NAMALWA (cell line): ENCODE measurements at regions not wholly inside any gene's neighbourhood (a gene's known extent, or its start where the extent isn't known, plus 50 kb on each side); places are given as distances from the start of the nearest gene placed in this dataset.

ENCODE experiments used
- DNase-seq: peaks from one replicate; pipeline ENCODE4 v3.0.0-alpha.2; 2015; ENCODE audit warnings: low spot score

- no peak for DNase-seq
Observed at GRCh38 chr2:2848621-2849333, 517.7 kb upstream of the MYT1L start.

GRCh38 chr2:2848198-2848597, 517.1 kb upstream of the MYT1L start:
- no peak for DNase-seq

GRCh38 chr2:2847209-2847676, 516.2 kb upstream of the MYT1L start:
- DNase-seq: no peak

- no peak for DNase-seq
Observed at GRCh38 chr2:2846332-2847208, 515.5 kb upstream of the MYT1L start.

- DNase-seq: no peak
Observed at GRCh38 chr2:2845806-2846315, 514.8 kb upstream of the MYT1L start.

- no peak for DNase-seq
Observed at GRCh38 chr2:2845267-2845666, 514.2 kb upstream of the MYT1L start.

GRCh38 chr2:2843969-2844548, 513.0 kb upstream of the MYT1L start:
- DNase-seq: peak; percentile 18

GRCh38 chr2:2842466-2842865, 511.4 kb upstream of the MYT1L start:
- DNase-seq: no peak

GRCh38 chr2:2840681-2841300, 509.7 kb upstream of the MYT1L start:
- DNase-seq: no peak

GRCh38 chr2:2839782-2840531, 508.9 kb upstream of the MYT1L start:
- DNase-seq: no peak

- DNase-seq: no peak
Observed at GRCh38 chr2:2839393-2839781, 508.3 kb upstream of the MYT1L start.

GRCh38 chr2:2838548-2838845, 507.4 kb upstream of the MYT1L start:
- DNase-seq: no peak

- no peak for DNase-seq
Observed at GRCh38 chr2:2837746-2838547, 506.9 kb upstream of the MYT1L start.

- DNase-seq: no peak
Observed at GRCh38 chr2:2836343-2837070, 505.4 kb upstream of the MYT1L start.

- no peak for DNase-seq
Observed at GRCh38 chr2:2834516-2835254, 503.6 kb upstream of the MYT1L start.

GRCh38 chr2:2834105-2834504, 503.0 kb upstream of the MYT1L start:
- no peak for DNase-seq

- DNase-seq: no peak
Observed at GRCh38 chr2:2832657-2833056, 501.6 kb upstream of the MYT1L start.

GRCh38 chr2:2831633-2832032, 500.6 kb upstream of the MYT1L start:
- no peak for DNase-seq

- no peak for DNase-seq
Observed at GRCh38 chr2:2830576-2830975, 499.5 kb upstream of the MYT1L start.
